Dedifferentiated amniotic fluid mesenchymal stem cell (primary cell): ENCODE measurements at regions not wholly inside any gene's neighbourhood (a gene's known extent, or its start where the extent isn't known, plus 50 kb on each side); places are given as distances from the start of the nearest gene placed in this dataset.

ENCODE experiments used
- DNase-seq: peaks from one replicate; pipeline ENCODE4 v3.0.0-alpha.2; 2016; ENCODE audit errors: extremely low spot score

- DNase-seq: no peak
Observed at GRCh38 chr20:60901831-60902230, 350.2 kb upstream of the CDH4 start.

DNA sequence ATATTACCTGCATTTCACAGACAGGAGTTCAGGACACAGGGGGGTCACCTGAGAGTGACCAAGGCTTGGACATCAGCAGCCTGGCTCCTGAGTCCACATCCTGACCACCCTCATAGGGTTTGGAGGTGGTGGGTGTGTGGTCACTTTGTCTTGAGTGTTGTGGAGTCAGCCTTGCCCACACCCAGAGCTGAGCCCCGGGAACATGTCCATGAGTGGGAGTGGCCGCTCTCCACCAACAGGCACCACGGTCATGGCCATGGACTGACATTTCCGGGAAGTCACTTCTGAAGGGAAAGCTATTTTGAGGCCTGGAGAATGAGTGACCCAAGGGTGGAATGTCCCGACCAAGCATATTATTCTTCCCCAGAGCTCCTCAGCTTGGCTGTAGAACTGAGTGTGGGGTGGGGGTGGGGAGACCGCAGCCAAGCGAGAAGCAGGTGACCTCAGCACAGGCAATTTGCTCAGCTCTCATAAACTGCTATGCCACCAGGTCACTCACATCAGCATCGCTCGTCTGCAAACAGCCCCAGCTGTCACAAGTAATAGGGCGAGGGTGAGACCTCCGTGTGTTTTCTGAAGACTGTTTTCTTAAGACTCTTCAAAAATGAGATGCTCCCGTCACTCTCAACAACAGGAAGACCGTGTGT lies 348.6 kb upstream of the CDH4 start:
- DNase-seq: no peak

- DNase-seq: no peak
Observed at GRCh38 chr20:60904730-60905129, 347.3 kb upstream of the CDH4 start.

DNA sequence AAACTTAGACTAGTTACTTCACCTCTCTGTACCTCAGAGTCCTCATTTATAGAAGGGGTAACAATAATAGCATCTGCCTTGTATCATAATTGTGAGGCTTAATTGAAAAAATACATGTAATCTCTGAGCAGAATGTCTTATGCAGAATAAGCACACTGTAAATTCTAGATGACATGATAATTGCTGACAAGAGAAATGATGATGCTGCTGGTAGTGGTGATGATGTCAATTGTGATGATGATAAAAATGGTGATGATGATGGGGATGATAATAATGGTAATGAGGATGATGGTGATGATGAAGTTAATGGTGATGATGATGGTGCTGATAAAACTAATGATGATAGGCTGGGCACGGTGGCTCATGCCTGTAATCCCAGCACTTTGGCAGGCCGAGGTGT lies 346.1 kb upstream of the CDH4 start:
- no peak for DNase-seq

DNA sequence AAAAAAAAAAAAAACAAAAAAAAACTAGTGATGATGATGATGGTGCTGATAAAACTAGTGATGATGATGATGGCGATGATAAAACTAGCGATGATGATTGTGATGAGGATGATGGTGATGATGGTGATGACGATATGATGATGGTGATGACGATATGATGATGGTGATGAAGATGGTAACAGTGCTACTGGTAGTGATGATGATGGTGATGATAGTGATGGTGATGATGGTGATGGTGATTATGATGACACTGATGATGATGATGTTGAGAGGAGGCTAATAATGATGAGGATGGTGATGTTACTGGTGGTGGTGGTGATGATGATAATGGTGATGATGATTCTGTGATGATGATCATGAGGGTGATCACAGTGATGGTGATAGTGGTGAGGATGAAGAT lies 345.5 kb upstream of the CDH4 start:
- no peak for DNase-seq

- DNase-seq: no peak
Observed at GRCh38 chr20:60913298-60913697, 338.8 kb upstream of the CDH4 start.

DNA sequence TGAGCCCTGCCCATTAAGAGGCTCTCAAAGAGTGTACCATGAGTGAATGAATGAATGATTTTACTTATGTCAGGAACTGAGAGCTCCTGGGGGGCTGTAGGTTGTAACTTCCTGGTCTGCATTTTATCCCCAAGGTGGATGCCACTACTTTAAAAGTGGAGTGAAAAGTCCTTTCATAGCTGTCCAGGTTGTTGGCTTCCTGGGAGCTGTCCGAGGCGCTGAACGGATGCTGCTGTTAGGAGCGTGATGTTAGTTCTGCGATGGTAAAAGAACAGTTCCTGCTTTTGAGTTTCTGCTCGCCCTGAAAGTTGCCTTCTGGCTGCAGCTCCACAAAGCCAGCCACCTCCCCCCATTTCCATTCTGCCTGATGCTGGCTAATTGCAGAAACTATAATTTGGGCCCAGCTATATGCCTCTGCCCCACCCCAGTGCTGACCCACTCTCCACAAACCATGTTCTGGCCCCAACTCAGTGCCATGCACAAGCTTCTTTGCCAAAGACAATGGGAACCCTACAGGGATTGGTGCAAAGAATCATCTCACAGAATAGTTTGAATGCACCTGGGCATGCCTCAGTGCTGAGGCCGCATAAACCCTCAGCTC lies 330.9 kb upstream of the CDH4 start:
- no peak for DNase-seq

GRCh38 chr20:60926831-60927230 lies 325.2 kb upstream of the CDH4 start:
- DNase-seq: no peak

- no peak for DNase-seq
Observed at GRCh38 chr20:60928341-60928740, 323.7 kb upstream of the CDH4 start.

DNA sequence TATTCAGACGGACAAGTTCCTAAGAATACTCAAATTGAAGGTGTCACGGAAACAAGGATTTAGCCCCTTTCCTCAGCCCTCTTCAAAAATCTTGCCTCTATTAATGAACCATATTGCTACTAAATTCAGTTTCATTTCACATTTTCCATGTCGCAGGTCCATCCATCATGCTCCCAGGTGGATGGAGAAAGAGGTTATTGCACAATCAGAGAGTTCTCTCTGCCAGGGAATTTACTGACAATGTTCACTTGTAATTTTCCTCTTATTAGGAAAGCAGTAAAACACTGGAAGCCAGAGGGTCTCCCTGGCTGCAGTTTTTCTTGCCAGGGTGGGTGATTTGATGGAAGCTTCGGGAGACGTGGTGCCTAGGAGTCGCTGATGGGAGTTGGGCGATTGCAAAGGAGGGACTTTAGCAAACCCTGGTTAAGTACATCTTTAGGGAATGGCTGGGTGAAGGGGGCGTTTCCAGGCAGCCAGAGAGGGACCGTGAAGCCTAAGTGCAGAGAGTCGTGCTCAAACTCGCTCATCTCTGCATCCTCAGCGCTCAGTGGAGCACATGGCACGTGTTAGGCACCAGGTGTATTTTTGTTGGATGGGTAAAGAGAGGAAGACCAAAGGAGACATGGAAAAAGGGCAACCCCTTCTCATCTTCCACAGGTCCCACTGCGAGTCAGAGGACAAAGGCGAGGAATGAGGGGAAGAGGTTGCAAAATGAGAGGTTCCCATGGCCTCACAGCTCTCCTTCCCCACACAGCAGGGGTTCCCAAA lies 321.9 kb upstream of the CDH4 start:
- no peak for DNase-seq

- no peak for DNase-seq
Observed at GRCh38 chr20:60931696-60932095, 320.4 kb upstream of the CDH4 start.

DNA sequence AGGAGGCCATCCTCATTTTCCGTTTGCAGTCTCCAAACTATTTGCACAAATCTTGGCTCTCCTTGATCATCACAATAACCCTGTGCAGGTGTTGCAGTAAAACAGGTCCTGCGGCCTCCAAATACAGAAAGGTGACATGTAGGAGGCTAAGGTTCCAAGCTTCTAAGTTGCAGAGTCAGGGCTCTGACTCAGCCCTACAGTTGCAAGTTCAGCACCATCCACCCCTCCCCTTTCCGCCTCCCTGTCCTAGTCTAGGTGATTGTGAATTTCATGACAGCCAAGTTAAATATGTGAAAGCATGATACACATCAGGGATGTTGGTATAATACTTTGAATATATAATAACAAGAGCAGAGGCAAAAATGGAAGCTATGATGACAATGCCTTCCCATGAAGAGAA lies 317.3 kb upstream of the CDH4 start:
- no peak for DNase-seq

DNA sequence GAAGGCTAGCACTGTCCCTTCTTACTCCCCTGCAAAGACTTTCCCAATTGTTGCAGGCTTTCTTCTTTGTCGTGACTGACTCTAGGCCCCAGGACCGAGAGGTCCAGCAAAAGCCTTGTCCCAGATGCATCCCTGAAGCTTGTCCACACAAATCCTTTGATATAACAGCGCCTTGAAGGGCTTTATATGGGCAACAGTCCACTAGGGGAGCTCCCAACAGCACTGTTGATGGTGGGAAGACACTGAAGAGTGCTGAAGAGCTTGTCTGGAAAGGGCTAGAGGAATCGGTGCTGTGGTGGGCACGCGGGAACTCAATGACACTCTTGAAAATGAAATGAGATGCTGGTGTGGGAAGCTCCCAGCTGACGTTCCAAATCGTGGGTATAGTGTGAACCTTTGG lies 316.1 kb upstream of the CDH4 start:
- DNase-seq: no peak

DNA sequence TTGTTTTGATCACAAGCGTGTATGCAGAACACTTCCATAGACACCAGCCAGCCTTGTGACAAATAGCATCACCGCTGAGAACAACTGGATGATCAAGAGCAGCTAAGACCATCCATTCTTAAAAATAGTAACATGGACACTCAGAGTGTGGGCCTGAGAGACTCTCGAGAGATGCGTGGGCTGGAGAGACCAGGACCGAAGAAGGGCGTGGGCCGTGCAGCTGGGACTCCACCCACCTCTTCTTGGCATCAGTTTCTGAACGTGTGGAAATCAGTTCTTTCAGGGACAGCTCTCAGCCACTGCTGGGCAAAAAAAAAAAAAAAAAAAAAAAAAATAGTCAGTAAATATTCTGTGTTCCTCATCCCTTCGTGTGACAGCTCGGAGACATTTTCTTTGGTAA lies 314.5 kb upstream of the CDH4 start:
- no peak for DNase-seq

- no peak for DNase-seq
Observed at GRCh38 chr20:60941379-60941778, 310.7 kb upstream of the CDH4 start.

DNA sequence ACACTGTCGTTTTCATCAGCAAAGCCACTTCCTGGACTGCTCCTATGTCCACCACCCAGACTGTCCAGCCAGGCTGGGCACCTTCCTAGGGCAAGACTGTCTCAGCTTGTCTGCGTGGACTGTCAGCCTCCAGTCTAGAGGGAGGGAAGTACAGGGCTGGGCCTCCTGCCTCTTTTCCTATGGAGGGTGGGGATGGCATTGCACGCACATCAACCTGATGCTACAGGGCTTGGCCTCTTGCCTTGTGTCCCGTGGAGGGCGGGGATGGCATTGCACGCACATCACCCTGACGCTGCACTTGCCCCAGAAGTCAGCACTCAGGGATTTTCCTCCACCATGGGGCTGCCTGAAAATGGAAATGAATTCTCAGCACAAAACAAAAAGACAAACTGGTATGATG lies 304.2 kb upstream of the CDH4 start:
- DNase-seq: no peak

DNA sequence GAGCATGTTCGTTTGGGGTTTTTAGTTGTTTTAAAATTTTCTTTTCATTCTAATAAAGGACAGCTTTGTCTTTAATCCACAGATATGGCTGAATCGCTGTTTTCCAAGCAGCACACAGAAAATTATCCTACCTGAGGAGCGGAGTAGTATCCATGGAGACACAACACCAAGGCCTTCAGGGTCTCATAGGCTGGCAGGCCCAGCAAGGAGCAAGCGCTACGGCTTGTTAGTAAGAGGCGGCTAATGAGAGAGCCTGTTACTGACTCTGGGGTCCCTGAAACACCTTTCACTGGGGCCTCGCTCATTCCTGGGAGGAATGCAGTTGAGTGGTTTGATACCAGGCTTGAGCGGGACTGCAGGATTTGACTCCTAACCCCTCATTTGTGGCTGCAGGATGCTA lies 303.8 kb upstream of the CDH4 start:
- DNase-seq: no peak

GRCh38 chr20:60950561-60950960 lies 301.5 kb upstream of the CDH4 start:
- no peak for DNase-seq

DNA sequence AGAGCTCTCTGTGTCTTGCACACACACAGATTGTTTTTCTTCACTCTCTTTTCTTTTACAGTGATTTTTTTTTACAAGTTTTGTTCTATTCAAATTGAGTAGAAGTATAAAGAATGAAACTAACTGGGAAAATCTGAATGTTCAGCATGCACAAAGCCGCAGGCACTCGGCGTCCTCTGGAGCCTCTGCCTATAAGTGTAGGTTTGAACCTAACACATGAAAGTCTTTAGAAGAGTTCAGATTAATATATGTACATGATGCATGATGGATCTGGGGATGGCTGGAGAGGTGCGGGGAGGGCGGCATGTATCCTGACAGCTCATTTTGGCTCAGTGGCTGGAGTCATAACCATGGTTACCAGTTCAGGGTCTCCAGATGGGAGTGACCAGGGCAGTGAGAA lies 301.1 kb upstream of the CDH4 start:
- no peak for DNase-seq

DNA sequence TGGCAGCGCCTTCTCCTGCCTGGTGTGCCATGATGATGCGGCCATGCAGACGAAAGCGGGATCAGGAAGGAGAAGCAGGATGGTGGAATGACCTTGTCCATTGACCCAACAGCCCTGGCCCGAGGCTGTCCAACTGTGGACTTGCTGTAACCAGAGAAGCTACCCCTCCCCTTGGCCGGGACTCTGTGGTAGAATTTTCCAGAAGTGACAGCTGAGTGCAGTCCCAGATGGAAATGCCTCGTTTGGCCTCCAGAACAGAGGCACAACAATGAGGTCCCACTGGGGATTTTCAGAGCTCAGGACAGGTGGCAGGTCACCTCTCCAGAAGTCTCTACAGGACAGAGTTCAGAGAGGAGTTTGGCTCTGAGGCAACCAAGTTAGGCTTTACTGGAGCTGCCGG lies 299.2 kb upstream of the CDH4 start:
- DNase-seq: no peak

DNA sequence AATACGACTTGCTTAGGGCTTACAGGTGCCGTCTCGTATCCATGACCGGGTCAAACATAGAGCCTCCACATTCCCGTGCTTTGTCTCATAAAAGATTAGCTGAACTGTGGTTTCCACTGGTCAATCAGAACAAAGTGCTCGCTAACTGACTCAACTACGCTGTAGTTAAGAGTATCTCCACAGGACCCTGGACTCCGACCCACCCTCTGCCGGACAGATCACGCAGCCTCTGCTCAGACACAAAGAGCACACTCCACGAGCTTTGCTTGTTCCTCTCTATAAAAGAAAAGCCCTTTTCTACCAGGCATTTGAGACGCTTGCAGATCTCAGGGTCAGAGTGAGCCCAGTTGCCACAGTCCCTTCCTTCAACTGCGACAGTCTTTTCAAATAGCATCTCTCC lies 298.7 kb upstream of the CDH4 start:
- DNase-seq: no peak

DNA sequence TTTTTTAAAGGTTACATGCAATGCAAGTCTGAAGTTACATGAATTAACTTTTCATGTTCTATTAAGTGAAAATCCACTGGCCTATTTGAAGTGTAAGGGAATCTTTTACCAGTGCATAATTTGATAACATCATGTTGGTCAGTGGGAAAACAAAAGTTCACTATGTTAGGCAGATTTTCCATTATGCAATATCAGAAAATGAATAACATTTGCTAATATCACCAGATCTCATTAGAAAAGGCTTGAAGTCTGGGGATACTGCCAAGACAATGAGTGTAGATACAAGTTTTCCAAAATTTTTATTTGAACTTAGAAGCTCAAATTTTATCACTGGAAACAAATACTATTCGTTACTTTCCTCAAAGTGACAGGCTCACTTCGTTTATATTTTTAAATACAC lies 296.4 kb upstream of the CDH4 start:
- no peak for DNase-seq

- DNase-seq: no peak
Observed at GRCh38 chr20:60956194-60956593, 295.9 kb upstream of the CDH4 start.
